Stimulated activated CD8-positive, alpha-beta memory T cell treated with anti-CD3 and anti-CD28 coated beads, Interleukin-7, amount 100 ng/mL, for 48 hours (primary cell): ENCODE measurements at regions not wholly inside any gene's neighbourhood (a gene's known extent, or its start where the extent isn't known, plus 50 kb on each side); places are given as distances from the start of the nearest gene placed in this dataset.
"Not testable (repeated sequence)": the region's sequence is repeated elsewhere in the genome, so short reads cannot be mapped to it uniquely, and the experiment has no call there.

Experiments
- DNase-seq, 2 donors: peaks; one replicate each; pipeline ENCODE4 v3.0.0-alpha.2; 2020; ENCODE audit warnings: low read depth in 1 of 2; ENCODE audit errors: extremely low read depth in 1 of 2

GRCh38 chr6:147950623-147950987 lies 392.0 kb upstream of the SASH1 start:
- DNase-seq, result no peak

GRCh38 chr6:147951726-147952125 lies 390.9 kb upstream of the SASH1 start:
- no peak for DNase-seq

GRCh38 chr6:147954938-147955337 lies 387.7 kb upstream of the SASH1 start:
- DNase-seq, result no peak

GRCh38 chr6:147958683-147959082 lies 384.0 kb upstream of the SASH1 start:
- no peak for DNase-seq

- DNase-seq, result no peak
Measured at GRCh38 chr6:147961481-147962141, 381.0 kb upstream of the SASH1 start.

GRCh38 chr6:147965448-147965847 lies 377.2 kb upstream of the SASH1 start:
- DNase-seq, result not testable (repeated sequence)

- DNase-seq, result no peak
Measured at GRCh38 chr6:147970970-147971369, 371.7 kb upstream of the SASH1 start.

GRCh38 chr6:147972448-147972847 lies 370.2 kb upstream of the SASH1 start:
- no peak for DNase-seq

- no peak for DNase-seq
Measured at GRCh38 chr6:147973806-147974205, 368.8 kb upstream of the SASH1 start.

GRCh38 chr6:147974376-147974775 lies 368.3 kb upstream of the SASH1 start:
- DNase-seq, result no peak

GRCh38 chr6:147977851-147978465 lies 364.7 kb upstream of the SASH1 start:
- DNase-seq, result no peak

GRCh38 chr6:147979966-147980365 lies 362.7 kb upstream of the SASH1 start:
- DNase-seq, result no peak

- no peak for DNase-seq
Measured at GRCh38 chr6:147983581-147984366, 358.9 kb upstream of the SASH1 start.

- DNase-seq, result no peak
Measured at GRCh38 chr6:147986846-147987245, 355.8 kb upstream of the SASH1 start.

- no peak for DNase-seq
Measured at GRCh38 chr6:147990159-147990558, 352.5 kb upstream of the SASH1 start.

GRCh38 chr6:147991961-147992360 lies 350.7 kb upstream of the SASH1 start:
- DNase-seq, result no peak

GRCh38 chr6:147999001-147999540 lies 343.6 kb upstream of the SASH1 start:
- no peak for DNase-seq

- no peak for DNase-seq
Measured at GRCh38 chr6:148001844-148002642, 340.6 kb upstream of the SASH1 start.

GRCh38 chr6:148004651-148005050 lies 338.0 kb upstream of the SASH1 start:
- DNase-seq, result no peak

- no peak for DNase-seq
Measured at GRCh38 chr6:148005806-148006205, 336.8 kb upstream of the SASH1 start.

- DNase-seq, result not testable (repeated sequence)
Measured at GRCh38 chr6:148010516-148010915, 332.1 kb upstream of the SASH1 start.
